NT2/D1 (cell line): ENCODE measurements at regions not wholly inside any gene's neighbourhood (a gene's known extent, or its start where the extent isn't known, plus 50 kb on each side); places are given as distances from the start of the nearest gene placed in this dataset.

ENCODE experiments used
- SUZ12 ChIP-seq: IDR thresholded peaks from 2 replicates; pipeline ENCODE4 v1.6.1; 2011; ENCODE audit not compliant: insufficient read length, insufficient read depth; ENCODE audit errors: extremely low read depth
- YY1 ChIP-seq: IDR thresholded peaks from 2 replicates; pipeline ENCODE4 v1.6.1; 2011; ENCODE audit not compliant: insufficient read length, insufficient read depth
- ZNF274 ChIP-seq: IDR thresholded peaks from 2 replicates; pipeline ENCODE4 v1.6.1; 2011; ENCODE audit warnings: mild to moderate bottlenecking, low read depth, low read length

GRCh38 chr12:64999148-64999425 is 122.0 kb downstream of the WIF1 start:
- TF ChIP-seq YY1, result no peak
- TF ChIP-seq ZNF274, result no peak
- TF ChIP-seq SUZ12, result no peak
